Panc1 (cell line): ENCODE measurements at regions not wholly inside any gene's neighbourhood (a gene's known extent, or its start where the extent isn't known, plus 50 kb on each side); places are given as distances from the start of the nearest gene placed in this dataset.

Experiments used
- ATAC-seq: fragments of 200-7000 bp; cut with Tn5 transposase; 2 replicates; pipeline ENCODE4 v1.9.1; 2020; ENCODE audit warnings: mild to moderate bottlenecking, moderate library complexity
- BruUV-seq: library from RNA; stranded (reverse); fragments of 400-500 nt; replicated peaks from 2 replicates; lab custom pipeline; 2021; lab: Mats Ljungman, UMichigan
- CTCF ChIA-PET: fragments of 300-600 bp; sonication (Branson Sonifier 250); formaldehyde crosslinking; loops from one replicate; lab custom pipeline; 2022; ENCODE audit warnings: antibody characterized with exemption; lab: Charles Lee
- POLR2A ChIA-PET: fragments of 300-600 bp; sonication (Branson Sonifier 250); formaldehyde crosslinking; loops from one replicate; lab custom pipeline; 2022; ENCODE audit warnings: antibody characterized with exemption; lab: Charles Lee
- DNase-seq: peaks from one replicate; pipeline ENCODE4 v3.0.0-alpha.2; 2010; ENCODE audit warnings: low read depth, low spot score
- H3K27ac ChIP-seq: 2 replicates; pipeline ENCODE4 v1.5.1; 2011; ENCODE audit warnings: mild to moderate bottlenecking, low read length, inconsistent platforms
- H3K27me3 ChIP-seq: fragments of 200-500 bp; sonication (Bioruptor generic); 2 replicates; pipeline ENCODE4 v1.6.0; 2014; ENCODE audit warnings: low read length, inconsistent platforms; ENCODE audit not compliant: control insufficient read depth, insufficient read depth
- H3K36me3 ChIP-seq: fragments of 200-500 bp; sonication (Bioruptor generic); 2 replicates; pipeline ENCODE4 v1.5.1; 2014; ENCODE audit warnings: inconsistent platforms, mild to moderate bottlenecking, low read length, moderate library complexity; ENCODE audit not compliant: control insufficient read depth, insufficient read depth
- H3K4me1 ChIP-seq: 2 replicates; pipeline ENCODE4 v1.5.1; 2011; ENCODE audit warnings: inconsistent platforms, mild to moderate bottlenecking, low read length, moderate library complexity; ENCODE audit not compliant: control insufficient read depth, insufficient read depth
- H3K4me3 ChIP-seq, 2 experiments: 2 replicates each; pipeline ENCODE4 v1.5.1; 2011 to 2012; ENCODE audit warnings: low read depth in 2 of 2, low read length in 2 of 2, mild to moderate bottlenecking in 2 of 2, inconsistent platforms in 1 of 2, moderate library complexity in 1 of 2
- H3K9me3 ChIP-seq: fragments of 200-500 bp; sonication (Bioruptor generic); 2 replicates; pipeline ENCODE4 v1.5.1; 2014; ENCODE audit warnings: low read depth, mild to moderate bottlenecking, inconsistent platforms, low read length, moderate library complexity; ENCODE audit not compliant: control insufficient read depth, insufficient read depth
- CTCF ChIP-seq: fragments of 450-650 bp; IDR thresholded peaks from 2 replicates; pipeline ENCODE4 v1.5.1; 2017; ENCODE audit warnings: mild to moderate bottlenecking
- POLR2AphosphoS5 ChIP-seq: IDR thresholded peaks from 2 replicates; pipeline ENCODE4 v1.6.1; 2012; ENCODE audit warnings: mild to moderate bottlenecking, low read depth, low read length, moderate library complexity
- REST ChIP-seq, 2 experiments: IDR thresholded peaks; 2 replicates each; pipeline ENCODE4 v1.6.1; 2011 to 2012; ENCODE audit warnings: low read depth in 2 of 2, control low read depth in 1 of 2, low read length in 1 of 2, mild to moderate bottlenecking in 1 of 2, moderate library complexity in 1 of 2; ENCODE audit not compliant: insufficient read depth in 1 of 2
- SIN3A ChIP-seq: IDR thresholded peaks from 2 replicates; pipeline ENCODE4 v1.6.1; 2012; ENCODE audit warnings: low read depth, mild to moderate bottlenecking, low read length, moderate library complexity, borderline replicate concordance; ENCODE audit not compliant: insufficient read depth
- TCF7L2 ChIP-seq: IDR thresholded peaks from 2 replicates; pipeline ENCODE4 v1.6.1; 2011; ENCODE audit warnings: mild to moderate bottlenecking, low read depth, low read length, inconsistent platforms
- in situ Hi-C: cut with HindIII; loops from 2 replicates; pipeline ENCODE4 v1.10.0; 2016; ENCODE audit warnings: low sequenced_read_pairs, low pct_unique_long_range_greater_than_20kb
- intact Hi-C: fragments of 100-400 bp; cut with micrococcal nuclease; formaldehyde crosslinking; loops from one replicate; pipeline ENCODE4 v1.10.0; 2022; ENCODE audit not compliant: unreplicated experiment

- Histone ChIP-seq H3K9me3 (no peaks in the 10 kb centered on the region), H3K36me3 (no peaks in the 10 kb centered on the region), H3K27me3 (no peaks in the 10 kb centered on the region), H3K4me1 (no peaks in the 10 kb centered on the region), H3K4me3 (no peak overlapping the region), H3K27ac (no peak overlapping the region)
- CTCF ChIA-PET, result no interaction called here
- TF ChIP-seq TCF7L2 (no peak), POLR2AphosphoS5 (no peak), CTCF (no peak), SIN3A (no peak), REST (IDR thresholded peaks at IDR 0.05; ENCODE audit: insufficient read depth in 1 of 2, low read depth in 2 of 2, low read length in 1 of 2) (no peak)
- POLR2A ChIA-PET, result no interaction called here
- no TSS peak for BruUV-seq
- in situ Hi-C loops (no loop called here), intact Hi-C loops (no loop called here)
- no peak for ATAC-seq
- no peak for DNase-seq
Measured at GRCh38 chr4:135238940-135239339, 1037.4 kb upstream of the PABPC4L start.

- Histone ChIP-seq H3K27me3 (no peaks in the 10 kb centered on the region), H3K27ac (no peak overlapping the region), H3K9me3 (no peaks in the 10 kb centered on the region), H3K4me3 (no peak overlapping the region), H3K36me3 (no peaks in the 10 kb centered on the region), H3K4me1 (no peaks in the 10 kb centered on the region)
- ATAC-seq (no peak), DNase-seq (no peak)
- ChIA-PET CTCF (no interaction called here), POLR2A (no interaction called here)
- in situ Hi-C loops, result no loop called here
- no peak for TF ChIP-seq REST (IDR thresholded peaks at IDR 0.05; ENCODE audit: insufficient read depth in 1 of 2, low read depth in 2 of 2, low read length in 1 of 2)
- no peak for TF ChIP-seq TCF7L2
- no peak for TF ChIP-seq CTCF
- no peak for TF ChIP-seq POLR2AphosphoS5
- TF ChIP-seq SIN3A, result no peak
- intact Hi-C loops, result no loop called here
- no TSS peak for BruUV-seq
Measured at GRCh38 chr4:135236048-135236447, 1034.5 kb upstream of the PABPC4L start.
